ENCODE measurements at regions not wholly inside any gene's neighbourhood (a gene's known extent, or its start where the extent isn't known, plus 50 kb on each side); places are given as distances from the start of the nearest gene placed in this dataset.

DNA sequence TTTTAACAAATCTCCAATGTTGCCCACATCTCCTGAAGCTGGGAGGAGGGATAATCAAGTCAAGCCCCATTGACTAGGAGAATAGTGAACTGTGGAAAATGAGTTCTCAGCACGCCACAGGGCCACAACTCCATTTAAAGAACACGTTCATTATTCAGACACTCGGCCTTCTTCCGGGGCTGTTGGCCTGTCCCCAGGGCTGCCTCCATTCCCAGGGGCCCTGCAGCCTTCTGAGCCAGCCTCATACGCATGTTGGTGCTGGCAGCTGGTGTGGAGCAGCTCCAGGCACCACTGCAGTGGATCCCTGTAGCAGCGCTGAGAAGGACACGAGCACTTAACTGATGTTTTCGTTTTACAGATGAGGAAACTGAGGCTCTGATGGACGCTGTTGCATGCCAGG lies 87.5 kb upstream of the RCN1 start:
- DNase-seq (ENCODE audit: low read depth) = no peak

DNA sequence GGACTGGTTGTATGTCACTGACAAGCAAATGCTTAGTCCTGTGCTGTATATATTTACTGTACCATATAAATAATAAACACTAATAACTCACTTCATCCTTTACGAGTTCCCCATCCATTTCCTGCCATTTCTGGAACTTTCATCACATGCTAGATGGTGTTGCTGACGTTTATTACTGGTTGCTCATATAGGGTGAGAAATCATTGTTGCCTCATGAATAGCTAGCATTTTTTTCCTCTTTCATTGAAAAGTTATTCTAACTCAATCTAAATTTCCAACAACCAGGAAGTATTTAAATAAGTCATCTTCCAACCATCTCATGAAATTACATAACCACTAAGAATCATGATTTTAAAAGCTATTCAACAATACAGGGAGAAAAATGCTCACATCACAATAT lies 88.6 kb upstream of the RCN1 start:
- no peak for DNase-seq (ENCODE audit: low read depth)

DNA sequence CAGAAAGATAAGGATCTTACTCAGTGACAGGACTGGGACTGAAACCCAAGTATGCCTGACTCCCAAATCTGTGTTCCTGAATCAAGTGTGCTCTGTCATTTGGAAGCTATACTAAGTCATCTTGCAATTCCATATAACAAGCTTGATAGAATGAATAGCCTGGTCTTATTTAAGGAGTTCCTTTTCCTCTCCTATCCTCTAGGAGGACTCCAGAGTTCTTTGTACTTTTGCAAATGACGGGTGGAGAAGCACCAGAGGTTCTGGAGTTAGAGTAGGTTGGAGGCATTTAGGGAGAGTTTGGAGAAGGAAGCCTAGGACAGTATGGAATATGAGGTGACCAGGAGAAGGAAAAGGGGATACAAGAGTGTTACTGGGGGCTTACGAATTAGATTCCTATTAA lies 92.9 kb upstream of the RCN1 start:
- DNase-seq (ENCODE audit: low read depth) = no peak

DNA sequence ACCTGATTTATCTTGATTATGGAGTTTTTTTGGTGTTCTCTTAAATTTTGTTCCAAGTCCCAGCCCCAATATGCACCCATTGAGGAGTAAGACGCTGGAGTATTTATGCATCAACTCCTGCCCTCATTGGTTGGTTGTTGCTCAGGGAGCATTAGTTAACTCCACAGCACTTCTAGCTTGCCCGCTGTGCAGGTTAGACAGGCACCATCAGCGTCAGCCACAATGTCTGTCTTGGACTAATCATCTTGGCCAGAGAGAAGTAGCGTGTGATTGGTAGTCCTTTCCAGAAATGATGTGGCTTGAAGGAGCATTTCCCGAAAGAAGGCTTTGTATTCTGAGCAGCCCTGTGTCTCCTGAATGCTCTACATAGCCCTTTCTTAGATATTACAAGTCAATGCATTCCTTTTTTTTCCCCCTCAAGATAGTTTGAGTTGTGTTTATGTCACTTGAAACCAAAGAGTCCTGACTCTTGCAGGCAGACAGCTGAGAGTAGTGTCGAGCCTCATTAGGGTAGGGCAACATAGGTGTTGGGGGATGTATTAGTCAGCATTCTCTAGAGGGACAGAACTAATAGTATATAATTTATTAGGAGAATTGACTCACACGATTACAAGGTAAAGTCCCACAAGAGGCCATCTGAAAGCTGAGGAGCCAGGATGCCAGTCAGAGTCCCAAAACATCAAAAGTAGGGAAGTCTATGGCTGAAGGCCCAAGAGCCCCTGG lies 94.6 kb upstream of the RCN1 start:
- no peak for DNase-seq (ENCODE audit: low read depth)

DNA sequence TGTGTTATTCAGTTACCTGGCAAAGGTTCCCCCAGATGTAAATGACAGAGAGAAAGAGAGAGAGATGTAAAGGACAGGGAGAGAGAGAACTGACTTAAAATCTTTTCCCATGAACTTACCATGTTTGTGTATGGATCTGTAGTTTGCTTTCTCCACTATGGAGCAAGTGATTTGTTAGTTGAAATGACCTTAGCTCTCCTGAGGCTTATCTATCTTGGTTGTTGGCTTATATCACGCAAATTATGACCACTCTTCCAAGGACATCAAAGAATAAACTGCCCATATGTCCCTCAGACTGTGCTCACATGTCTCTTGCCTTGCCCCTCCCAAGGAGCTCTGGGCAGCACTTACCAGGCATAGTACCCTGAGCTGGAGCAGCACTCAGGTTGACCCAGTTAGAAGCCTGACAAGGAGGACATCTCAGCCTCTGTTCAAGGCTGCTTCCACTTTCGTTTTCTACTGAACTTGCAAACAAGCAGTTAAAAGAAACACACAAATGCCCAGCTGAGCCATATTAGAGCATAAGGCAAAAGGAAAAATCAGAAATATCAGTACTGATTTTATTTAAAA lies 95.3 kb upstream of the RCN1 start:
- peak; percentile 23 for DNase-seq (ENCODE audit: low read depth)

DNA sequence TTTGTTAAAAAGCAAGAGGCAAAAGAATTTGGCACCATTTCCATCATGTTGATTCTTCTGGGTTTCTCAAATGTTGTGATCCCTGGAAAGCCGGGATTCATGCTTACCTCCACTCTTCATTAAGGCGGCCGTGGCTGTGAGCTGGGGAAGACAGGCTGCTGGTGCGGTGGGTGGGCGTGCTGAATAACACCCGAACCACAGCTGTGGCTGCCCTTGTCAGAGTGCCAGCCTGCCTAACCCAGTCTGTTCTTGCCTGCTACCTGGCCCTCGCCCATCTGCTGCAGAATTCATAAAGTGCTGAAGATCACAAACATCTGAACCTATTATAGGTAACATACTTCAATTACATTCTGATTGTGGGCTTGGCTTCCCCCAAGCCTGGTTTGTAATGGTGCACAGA lies 95.8 kb upstream of the RCN1 start:
- no peak for DNase-seq (ENCODE audit: low read depth)

DNA sequence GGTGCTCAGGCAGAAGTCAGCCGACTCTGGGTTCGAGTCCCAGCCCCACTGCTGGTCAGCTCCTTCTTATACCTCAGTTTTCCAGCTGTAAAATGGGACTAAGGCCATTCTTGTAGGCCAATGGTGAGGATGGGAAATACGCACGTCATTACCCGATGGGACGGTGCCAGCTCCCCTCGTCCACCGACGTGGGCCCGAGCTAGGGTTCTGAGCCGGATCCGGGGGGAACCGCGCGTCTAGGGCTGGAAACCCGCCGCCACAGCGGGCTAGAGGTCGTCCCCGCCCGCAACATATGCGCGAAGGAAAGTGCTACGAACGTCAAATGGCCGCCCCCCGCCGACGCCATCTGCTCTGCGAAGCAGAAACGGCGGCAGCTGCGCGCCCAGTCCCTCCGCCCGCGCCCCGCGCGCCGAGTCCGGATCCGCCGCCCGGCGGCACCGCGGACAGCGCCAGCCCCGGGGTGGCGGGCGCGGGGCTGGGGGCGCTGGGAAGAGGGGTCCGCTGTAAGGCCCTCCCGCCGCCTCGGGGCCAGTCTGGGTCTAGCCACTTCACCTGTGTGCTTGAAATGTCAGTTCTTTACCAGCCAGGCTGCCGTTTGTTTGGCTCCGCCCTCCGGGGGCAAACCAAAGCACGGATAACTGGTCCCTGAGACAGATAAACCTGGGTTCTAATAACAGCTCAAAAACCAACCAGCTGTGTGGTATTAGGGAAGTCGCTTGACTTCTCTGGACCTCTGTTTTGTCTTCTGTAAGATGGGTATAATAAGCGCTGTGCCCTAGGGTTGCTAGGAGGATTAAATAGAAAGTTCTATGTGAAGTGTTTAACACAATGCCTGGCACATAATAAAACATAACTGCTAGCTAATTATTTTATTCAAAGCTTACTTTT lies 103.5 kb upstream of the RCN1 start:
- no peak for DNase-seq (ENCODE audit: low read depth)

DNA sequence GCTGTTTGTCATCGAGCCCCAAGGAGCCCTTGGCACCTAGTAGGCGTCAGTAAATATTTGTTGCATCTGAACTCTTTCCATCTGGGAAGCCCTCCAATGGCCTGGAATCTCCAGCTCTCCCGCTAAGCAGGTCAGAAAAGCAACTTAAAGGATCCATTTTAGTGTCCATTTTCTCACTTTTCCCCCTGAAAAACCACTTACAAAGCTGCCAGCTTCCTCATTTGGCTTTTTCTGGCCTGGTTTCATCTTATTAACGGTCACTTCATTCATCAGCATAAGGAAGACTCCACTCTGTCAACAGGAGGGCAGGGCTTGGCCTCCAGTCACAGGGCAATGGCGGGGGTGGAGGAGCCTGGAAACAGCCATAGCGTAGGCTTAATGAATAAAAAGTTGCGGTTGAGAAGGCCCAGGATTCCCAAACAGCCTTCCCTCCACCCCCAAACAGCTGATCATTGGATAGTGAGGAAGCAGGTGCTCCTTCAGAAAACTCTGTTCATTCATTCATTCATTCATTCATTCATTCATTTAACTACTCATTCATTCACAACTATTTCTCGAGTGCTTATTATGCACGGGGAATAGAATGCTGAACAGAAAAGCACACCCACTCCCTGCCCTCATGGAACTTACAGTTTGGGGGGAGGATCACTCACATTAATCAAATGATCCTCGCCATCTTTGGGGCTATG lies 104.5 kb upstream of the RCN1 start:
- no peak for DNase-seq (ENCODE audit: low read depth)

DNA sequence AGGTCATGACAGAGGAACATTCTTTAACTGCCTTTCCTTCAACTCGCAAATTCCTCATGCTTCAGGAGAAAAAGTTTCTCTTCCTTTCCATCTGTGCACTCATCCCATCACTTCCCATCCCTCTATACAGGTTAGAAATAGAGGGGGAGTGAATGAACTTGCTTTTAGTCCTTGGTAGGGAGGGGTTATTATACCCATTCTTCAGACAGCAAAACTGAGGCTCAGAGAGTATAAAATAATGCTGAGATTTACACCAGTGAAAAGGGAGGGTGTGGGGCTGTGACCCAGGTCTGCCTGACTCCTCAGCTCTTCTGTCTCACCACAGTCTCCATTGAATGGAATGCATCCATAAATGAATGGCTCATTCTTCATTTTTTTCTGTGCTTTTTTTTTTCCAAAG lies 109.4 kb upstream of the RCN1 start:
- DNase-seq (ENCODE audit: low read depth) = no peak

DNA sequence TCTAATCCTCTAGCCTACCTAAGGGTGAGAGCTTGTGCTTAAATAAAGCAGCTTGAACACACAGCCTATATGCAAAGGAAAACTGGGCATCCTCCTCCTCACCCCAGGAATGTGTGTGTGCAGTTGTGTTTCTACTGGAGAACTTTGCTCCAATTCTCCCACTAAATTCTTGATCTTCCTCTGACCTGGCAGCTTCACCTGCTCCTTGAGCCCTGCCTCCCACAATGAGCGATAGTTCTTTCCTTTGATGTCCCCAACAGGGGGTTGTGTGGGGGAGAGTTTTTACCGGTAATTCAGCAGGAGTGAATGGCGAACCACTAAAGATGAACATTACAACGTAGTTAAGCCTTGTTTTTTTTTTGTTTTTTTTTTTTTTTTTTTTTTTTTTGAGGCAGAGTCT lies 113.5 kb upstream of the RCN1 start:
- DNase-seq (ENCODE audit: low read depth) = no peak

DNA sequence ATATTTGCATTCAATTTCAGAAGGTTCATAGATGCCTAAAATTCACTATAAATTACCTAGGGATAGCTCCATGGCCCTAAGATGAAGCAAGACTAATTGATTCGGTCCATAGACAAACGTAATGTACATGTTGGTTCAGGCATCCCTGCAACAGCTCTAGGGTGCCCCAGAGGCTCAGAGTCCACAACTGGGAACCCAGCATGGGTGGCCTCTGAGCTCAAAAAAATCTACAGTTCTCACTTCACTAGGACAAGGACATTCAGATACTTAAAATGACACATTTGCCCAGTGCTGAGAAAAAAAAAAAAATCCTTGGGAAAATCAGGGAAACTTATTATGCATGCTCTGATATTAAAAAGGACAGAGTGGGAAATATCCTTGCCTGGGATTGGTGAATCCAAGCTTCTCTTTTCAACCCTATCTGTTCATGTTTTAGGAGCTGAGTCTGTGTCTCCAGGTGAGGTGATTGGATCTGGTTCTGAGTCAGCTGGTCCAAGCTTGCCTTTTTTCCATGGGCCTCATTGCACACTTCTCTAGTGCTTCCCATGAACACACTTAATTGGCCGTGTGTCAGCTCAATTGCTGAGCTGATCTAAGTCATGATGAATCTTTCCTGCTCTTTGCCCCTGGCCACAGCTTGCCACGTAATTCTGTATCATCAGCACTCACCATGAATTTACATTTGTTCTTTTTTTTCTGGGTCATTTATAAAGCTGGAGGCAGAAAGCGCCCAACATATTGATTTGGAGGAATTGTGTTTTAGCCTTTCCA lies 116.3 kb upstream of the RCN1 start:
- peak; percentile 95 for DNase-seq (ENCODE audit: low read depth)

DNA sequence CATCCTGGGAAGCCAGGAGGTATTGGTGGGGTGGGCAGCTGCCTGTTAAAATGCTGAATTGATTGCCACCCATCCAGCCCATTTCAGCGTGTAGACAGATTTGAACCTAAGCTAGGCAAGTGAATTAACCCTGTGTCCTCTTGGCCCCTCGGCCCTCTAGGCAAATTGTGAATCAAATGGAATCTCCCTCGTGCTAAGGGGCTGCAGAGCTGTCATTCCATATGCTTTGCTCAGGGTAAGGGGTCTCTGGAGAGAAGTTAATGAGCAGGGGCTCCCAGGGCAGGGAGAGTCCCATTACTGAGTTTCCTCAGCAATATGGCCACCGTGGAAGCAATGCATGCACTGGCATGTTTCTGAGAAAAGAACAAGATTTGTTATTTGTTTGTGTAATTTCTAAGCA lies 117.7 kb upstream of the RCN1 start:
- no peak for DNase-seq (ENCODE audit: low read depth)

DNA sequence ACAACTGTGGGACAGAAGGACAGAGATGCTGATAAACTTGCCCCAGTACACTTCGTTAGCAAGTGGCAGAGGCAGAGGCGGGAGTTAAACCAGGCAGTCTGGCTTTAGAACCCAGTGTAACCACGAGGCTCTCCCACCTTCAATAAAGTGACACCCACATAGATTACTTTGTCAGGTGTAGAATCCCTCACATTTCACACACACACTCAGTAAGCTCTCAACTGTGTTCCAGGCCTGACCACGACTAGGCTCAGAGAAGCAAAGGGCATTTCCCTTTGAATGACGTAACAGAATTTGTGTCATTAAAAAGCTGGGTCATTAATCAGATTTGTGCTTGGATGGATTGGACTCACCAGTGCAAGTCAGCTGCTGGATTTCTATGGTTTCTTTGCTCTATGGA lies 118.3 kb upstream of the RCN1 start:
- no peak for DNase-seq (ENCODE audit: low read depth)

DNA sequence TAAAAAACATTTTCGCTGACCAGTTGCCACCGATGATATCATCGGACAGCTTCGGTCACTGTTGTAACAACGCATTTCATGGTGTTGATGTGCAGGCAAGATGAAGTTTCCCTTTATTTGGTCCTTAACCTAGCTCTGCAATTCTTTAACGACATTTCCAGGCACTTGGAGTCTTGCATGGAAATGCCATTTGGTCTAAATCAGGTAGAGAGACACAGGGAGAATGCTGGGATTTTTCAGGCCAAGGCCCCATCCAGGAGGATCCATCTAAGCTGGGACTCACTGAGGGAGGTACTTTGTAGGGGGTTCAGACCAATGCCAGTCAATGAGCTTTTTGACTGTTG lies 121.5 kb upstream of the RCN1 start:
- no peak for DNase-seq (ENCODE audit: low read depth)

DNA sequence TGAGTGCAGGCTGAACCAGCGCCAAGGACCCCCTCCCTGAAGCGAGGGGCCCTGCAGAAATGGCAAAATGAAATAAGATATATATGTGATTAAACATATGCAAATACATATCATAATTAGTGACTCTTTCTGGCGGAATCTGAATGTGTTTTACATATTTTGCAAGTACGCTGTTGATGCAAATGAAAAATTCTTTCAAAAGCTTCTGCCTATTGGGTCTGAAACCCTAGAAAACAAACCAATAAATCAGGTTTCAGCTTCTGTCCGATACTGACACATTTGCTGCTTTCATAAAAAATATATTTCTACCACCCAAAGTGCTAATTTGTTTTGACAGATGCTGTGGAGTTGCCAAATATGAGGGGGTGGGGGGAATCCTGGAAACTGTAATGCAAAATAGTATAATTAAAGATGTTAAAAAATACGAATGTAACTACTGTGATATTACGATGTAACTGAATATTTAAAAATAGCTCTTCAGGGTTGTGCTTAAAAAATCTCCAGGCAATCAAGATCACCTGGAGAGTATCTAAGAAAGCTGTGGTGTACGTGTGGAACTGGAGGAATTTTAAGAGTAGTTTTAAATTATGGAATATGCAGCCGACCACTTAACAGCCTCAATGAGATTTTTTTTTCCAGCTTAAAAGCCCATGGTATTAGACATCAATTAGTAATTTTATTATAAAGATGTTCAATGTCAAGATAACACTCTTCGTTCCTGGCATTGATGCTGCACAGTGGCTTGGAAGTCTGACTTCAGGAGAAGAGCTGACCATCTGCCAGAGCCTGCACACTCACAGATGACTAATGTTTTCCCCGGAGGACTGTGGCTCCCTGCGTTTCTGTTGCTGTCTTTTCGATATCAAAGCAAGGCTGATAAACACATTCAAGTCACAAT lies 122.2 kb upstream of the RCN1 start:
- DNase-seq (ENCODE audit: low read depth) = peak; percentile 83

DNA sequence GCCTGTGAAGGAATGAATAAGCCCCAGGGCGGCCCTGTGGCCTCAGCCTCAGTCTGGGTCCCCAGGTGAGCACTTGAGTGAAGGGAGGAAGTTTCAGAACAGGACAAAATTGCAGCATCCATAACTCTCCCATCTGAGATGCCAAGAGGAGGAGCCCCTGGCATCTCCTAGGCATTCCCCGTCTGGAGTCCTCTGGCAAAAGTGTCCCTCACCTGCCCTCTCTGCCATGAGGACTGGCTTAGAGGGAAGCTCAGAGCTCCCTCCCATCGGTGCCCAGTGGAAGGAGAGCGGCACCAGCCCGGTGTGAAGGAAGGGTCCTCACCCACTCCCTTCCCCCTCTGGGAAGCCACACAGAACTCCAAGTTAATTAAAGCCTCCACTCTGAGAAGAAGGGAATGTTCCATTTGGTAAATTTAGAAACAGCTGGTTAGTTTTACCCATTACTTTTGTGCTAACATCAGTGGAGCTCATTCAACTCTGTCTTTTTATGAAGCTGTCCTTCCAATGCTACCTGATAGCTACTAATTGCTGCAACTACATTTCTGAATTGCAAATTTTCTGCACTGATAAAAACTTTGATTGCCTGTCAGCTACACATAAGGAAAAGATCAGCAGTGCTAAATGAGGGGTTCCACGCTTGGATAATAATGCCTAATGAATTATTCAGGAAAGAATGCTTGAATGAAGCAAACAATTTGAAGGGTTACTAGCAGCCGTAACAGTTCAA lies 123.3 kb upstream of the RCN1 start:
- DNase-seq (ENCODE audit: low read depth) = no peak

DNA sequence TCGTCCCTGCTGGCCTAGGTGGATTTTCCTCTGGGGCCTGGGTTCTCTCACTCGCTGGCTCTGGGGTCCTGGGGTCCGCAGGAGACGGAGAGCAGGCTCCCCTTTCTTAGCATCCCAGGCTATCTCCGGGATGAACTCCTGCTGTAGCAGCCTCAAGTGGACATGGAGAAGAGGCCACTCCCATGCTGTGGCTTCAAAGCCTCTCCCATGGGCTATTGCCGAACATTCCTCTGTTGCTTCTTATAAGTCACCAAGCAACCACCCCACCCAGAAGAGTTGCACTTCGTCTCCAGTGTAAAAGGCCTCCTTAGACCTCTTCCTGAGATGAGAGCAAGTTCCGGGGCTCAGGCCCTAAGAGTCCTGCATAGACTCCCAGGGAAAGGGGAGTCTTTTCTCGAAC lies 124.0 kb upstream of the RCN1 start:
- no peak for DNase-seq (ENCODE audit: low read depth)

DNA sequence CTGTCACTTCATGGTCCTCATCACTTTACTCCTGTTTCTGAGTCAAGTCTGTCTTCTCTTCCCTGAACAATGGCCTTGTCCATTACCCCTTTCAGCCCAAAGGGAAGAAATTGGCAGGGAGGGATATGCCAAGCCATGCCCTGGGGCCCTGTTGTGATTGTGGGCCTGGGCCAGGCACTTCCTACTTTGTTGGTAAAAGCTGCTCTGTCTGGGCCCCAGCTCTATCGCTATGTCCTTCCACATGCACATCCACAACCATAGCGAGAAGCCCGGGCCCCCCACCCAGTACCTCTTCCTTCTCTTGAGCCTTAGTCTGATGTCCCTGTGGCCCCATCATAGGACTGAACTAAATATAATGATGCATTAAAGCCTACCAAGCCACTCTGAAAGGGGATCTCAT lies 126.7 kb upstream of the RCN1 start:
- DNase-seq (ENCODE audit: low read depth) = no peak

DNA sequence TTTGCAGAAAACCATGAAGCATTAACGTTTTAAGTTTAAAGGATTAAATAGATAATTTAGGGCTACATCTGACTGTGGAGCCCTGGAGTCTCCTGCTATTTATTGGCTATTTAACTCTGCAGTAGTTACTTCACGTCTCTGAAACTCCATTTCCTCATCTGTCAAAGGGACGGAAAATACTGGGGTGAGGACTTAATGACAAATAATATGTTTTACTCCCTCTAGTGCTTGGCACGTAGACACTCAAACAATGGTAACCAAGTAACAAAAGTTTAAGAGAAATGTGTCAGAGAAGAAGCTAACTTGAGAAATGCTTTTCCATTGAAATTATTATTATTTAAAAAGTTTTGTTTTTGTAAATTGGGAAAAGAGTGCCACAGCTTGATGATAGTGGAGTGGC lies 130.7 kb upstream of the RCN1 start:
- no peak for DNase-seq (ENCODE audit: low read depth)

DNA sequence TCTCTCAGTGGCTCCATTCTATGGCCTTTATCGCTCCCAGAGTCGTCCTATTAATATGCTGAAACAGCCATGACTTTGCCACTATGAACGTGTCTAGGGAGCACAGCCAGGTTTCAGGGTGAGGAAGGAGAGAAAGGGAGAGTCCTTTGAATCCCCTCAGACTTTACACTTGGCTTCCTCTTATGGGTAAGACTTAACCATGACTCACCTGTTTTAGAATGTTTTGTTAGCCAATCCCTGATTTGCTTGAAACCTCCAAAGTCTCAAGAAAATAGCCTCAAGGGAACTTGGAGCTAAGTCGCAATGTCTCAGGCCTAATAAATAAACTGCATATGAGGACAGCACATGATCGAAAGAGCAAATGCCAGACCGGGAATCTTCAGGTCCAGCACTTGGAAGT lies 131.2 kb upstream of the RCN1 start:
- DNase-seq (ENCODE audit: low read depth) = peak; percentile 51

Measured in HT1080 (cell line).